H9 (cell line): ENCODE measurements at regions not wholly inside any gene's neighbourhood (a gene's known extent, or its start where the extent isn't known, plus 50 kb on each side); places are given as distances from the start of the nearest gene placed in this dataset.
A peak's percentile ranks its signal among the peaks of the same experiment; 100 is the strongest.

Experiments used
- DNase-seq: peaks from one replicate; pipeline ENCODE4 v3.0.0-alpha.2; 2017
- H2AFZ ChIP-seq: one replicate; pipeline ENCODE4 v1.6.1; 2013; ENCODE audit warnings: mild to moderate bottlenecking, low read length, control low read depth, moderate library complexity
- H2AK5ac ChIP-seq: 2 replicates; pipeline ENCODE4 v1.6.1; 2013; ENCODE audit warnings: low read length, control low read depth, mixed read lengths; ENCODE audit not compliant: insufficient read length
- H2BK120ac ChIP-seq: one replicate; pipeline ENCODE4 v1.6.1; 2013; ENCODE audit warnings: low read depth, mild to moderate bottlenecking, low read length, control low read depth, inconsistent platforms; ENCODE audit not compliant: poor library complexity, severe bottlenecking
- H2BK12ac ChIP-seq: 2 replicates; pipeline ENCODE4 v1.6.1; 2013; ENCODE audit warnings: low read length, control low read depth, mixed read lengths, low read depth; ENCODE audit not compliant: insufficient read length
- H2BK15ac ChIP-seq: 2 replicates; pipeline ENCODE4 v1.6.1; 2013; ENCODE audit warnings: low read depth, low read length, control low read depth
- H2BK20ac ChIP-seq: one replicate; pipeline ENCODE4 v1.6.1; 2013; ENCODE audit warnings: low read depth, mild to moderate bottlenecking, low read length, control low read depth, inconsistent platforms; ENCODE audit not compliant: poor library complexity, severe bottlenecking
- H2BK5ac ChIP-seq: 2 replicates; pipeline ENCODE4 v1.6.1; 2013; ENCODE audit warnings: low read length, control low read depth, mixed read lengths; ENCODE audit not compliant: insufficient read length
- H3K14ac ChIP-seq: 2 replicates; pipeline ENCODE4 v1.6.1; 2013; ENCODE audit warnings: low read length, control low read depth; ENCODE audit not compliant: insufficient read depth
- H3K18ac ChIP-seq: 2 replicates; pipeline ENCODE4 v1.6.1; 2013; ENCODE audit warnings: low read depth, mild to moderate bottlenecking, mixed read lengths, low read length, control low read depth; ENCODE audit not compliant: insufficient read length
- H3K23ac ChIP-seq: 2 replicates; pipeline ENCODE4 v1.6.1; 2013; ENCODE audit warnings: low read length, control low read depth, mixed read lengths, low read depth; ENCODE audit not compliant: insufficient read length
- H3K23me2 ChIP-seq: 2 replicates; pipeline ENCODE4 v1.6.1; 2013; ENCODE audit warnings: low read depth, mild to moderate bottlenecking, mixed read lengths, low read length, control low read depth; ENCODE audit not compliant: insufficient read length, poor library complexity, severe bottlenecking
- H3K27ac ChIP-seq: 2 replicates; pipeline ENCODE4 v1.5.1; 2013; ENCODE audit warnings: low read length, control low read depth, mixed read lengths, low read depth; ENCODE audit not compliant: insufficient read length
- H3K27me3 ChIP-seq: 2 replicates; pipeline ENCODE4 v1.6.1; 2013; ENCODE audit warnings: low read length, control low read depth, inconsistent platforms; ENCODE audit not compliant: insufficient read depth
- H3K4ac ChIP-seq: 2 replicates; pipeline ENCODE4 v1.6.1; 2013; ENCODE audit warnings: low read depth, mild to moderate bottlenecking, control low read depth, inconsistent platforms, low read length, moderate library complexity
- H3K4me1 ChIP-seq: 2 replicates; pipeline ENCODE4 v1.6.1; 2013; ENCODE audit warnings: low read length, control low read depth, inconsistent platforms; ENCODE audit not compliant: insufficient read depth
- H3K4me2 ChIP-seq: 2 replicates; pipeline ENCODE4 v1.6.1; 2013; ENCODE audit warnings: low read length, control low read depth, mixed read lengths; ENCODE audit not compliant: insufficient read length, insufficient read depth
- H3K56ac ChIP-seq: 2 replicates; pipeline ENCODE4 v1.6.1; 2013; ENCODE audit warnings: low read depth, mild to moderate bottlenecking, mixed read lengths, low read length, control low read depth; ENCODE audit not compliant: insufficient read length
- H3K79me1 ChIP-seq: 2 replicates; pipeline ENCODE4 v1.6.1; 2013; ENCODE audit warnings: low read depth, mild to moderate bottlenecking, moderate library complexity, low read length, control low read depth, inconsistent platforms; ENCODE audit not compliant: insufficient read depth, poor library complexity, severe bottlenecking
- H3K79me2 ChIP-seq: 2 replicates; pipeline ENCODE4 v1.6.1; 2013; ENCODE audit warnings: low read length, control low read depth, inconsistent platforms; ENCODE audit not compliant: insufficient read depth
- H3K9ac ChIP-seq: 2 replicates; pipeline ENCODE4 v1.6.1; 2013; ENCODE audit warnings: low read length, control low read depth, mixed read lengths; ENCODE audit not compliant: insufficient read length; ENCODE audit errors: extremely low read depth
- H3K9me3 ChIP-seq: one replicate; pipeline ENCODE4 v1.6.1; 2013; ENCODE audit warnings: low read depth, low read length, inconsistent platforms; ENCODE audit not compliant: control insufficient read depth
- H3T11ph ChIP-seq: one replicate; pipeline ENCODE4 v1.6.1; 2013; ENCODE audit warnings: mild to moderate bottlenecking, low read length, control low read depth, inconsistent platforms
- H4K20me1 ChIP-seq: one replicate; pipeline ENCODE4 v1.6.1; 2013; ENCODE audit not compliant: control insufficient read depth, insufficient read length, insufficient read depth
- H4K5ac ChIP-seq: 2 replicates; pipeline ENCODE4 v1.6.1; 2013; ENCODE audit warnings: low read depth, mild to moderate bottlenecking, mixed read lengths, low read length, control low read depth; ENCODE audit not compliant: insufficient read length
- H4K8ac ChIP-seq: replicated peaks from 2 replicates; pipeline ENCODE4 v1.6.1; 2013; ENCODE audit warnings: low read length, control low read depth, mixed read lengths, low read depth; ENCODE audit not compliant: insufficient read length
- H4K91ac ChIP-seq: 2 replicates; pipeline ENCODE4 v1.6.1; 2013; ENCODE audit warnings: low read depth, mild to moderate bottlenecking, moderate library complexity, mixed read lengths, low read length, control low read depth; ENCODE audit not compliant: insufficient read length
- H3K27ac Mint-ChIP-seq, 3 experiments: 2 replicates in 2 of 3; 3 replicates in 1 of 3; pipeline ENCODE4 v1.8.0; 2020 to 2021; ENCODE audit warnings: mixed read lengths in 3 of 3, mild to moderate bottlenecking in 1 of 3, moderate library complexity in 1 of 3
- H3K27me3 Mint-ChIP-seq: 2 replicates; pipeline ENCODE4 v1.8.0; 2021; ENCODE audit warnings: low read depth, mild to moderate bottlenecking, moderate library complexity, mixed read lengths
- H3K36me3 Mint-ChIP-seq, 3 experiments: 2 replicates in 2 of 3; 3 replicates in 1 of 3; pipeline ENCODE4 v1.8.0; 2020 to 2021; ENCODE audit warnings: low read depth in 3 of 3, mixed read lengths in 3 of 3; ENCODE audit not compliant: insufficient read depth in 1 of 3
- H3K4me1 Mint-ChIP-seq, 2 experiments: 2 replicates each; pipeline ENCODE4 v1.8.0; 2020; ENCODE audit warnings: mixed read lengths in 2 of 2
- H3K4me3 Mint-ChIP-seq, 2 experiments: 2 replicates in 1 of 2; 3 replicates in 1 of 2; pipeline ENCODE4 v1.8.0; 2020 to 2021; ENCODE audit warnings: mild to moderate bottlenecking in 2 of 2, mixed read lengths in 2 of 2, moderate library complexity in 1 of 2
- H3K9me3 Mint-ChIP-seq, 2 experiments: 2 replicates in 1 of 2; 3 replicates in 1 of 2; pipeline ENCODE4 v1.8.0; 2020; ENCODE audit warnings: mild to moderate bottlenecking in 2 of 2, mixed read lengths in 2 of 2, moderate library complexity in 1 of 2
- WGBS: extraction: QIAGEN DNeasy Blood & Tissue Kit; methylation state at CpG from one replicate; pipeline ENCODE4 v1.1.7; 2013; ENCODE audit warnings: missing lambda C conversion rate, low lambda C conversion rate, mixed read lengths; ENCODE audit not compliant: insufficient read length; ENCODE audit errors: extremely low coverage; 5-methylcytosine and 5-hydroxymethylcytosine counted together
- TF ChIP-seq, protein P1 (sequence below): fragments of 200-600 bp; sonication (generic); conservative IDR thresholded peaks from 3 replicates; pipeline ENCODE4 v1.8.0; 2021; ENCODE audit warnings: antibody characterized with exemption, mild to moderate bottlenecking

DNA sequence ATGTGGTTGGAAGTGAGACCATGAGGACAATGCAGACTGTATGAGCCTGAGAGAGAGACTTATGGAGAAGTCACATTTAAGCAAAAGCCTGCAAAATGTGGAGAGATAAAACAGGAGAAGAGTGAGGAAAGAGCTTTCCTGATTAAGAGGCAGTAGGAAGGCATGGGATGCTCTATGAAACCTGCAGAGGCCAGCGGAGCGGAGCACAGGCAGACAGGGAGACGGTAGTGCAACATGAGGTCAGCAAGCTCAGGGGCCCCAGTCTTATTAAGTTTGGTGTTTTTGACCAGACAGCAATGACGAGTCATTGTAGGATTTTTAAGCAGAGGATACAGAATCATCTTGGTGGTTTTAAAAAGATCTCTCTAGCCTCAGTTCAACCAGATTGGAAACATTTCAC is 721.5 kb upstream of the GOLIM4 start:
- Histone ChIP-seq H3K23ac (no peak overlapping the region), H2AK5ac (no peak overlapping the region), H3K9ac (no peak overlapping the region), H3K56ac (no peak overlapping the region), H3K4me2 (no peak overlapping the region), H4K20me1 (no peaks in the 10 kb centered on the region), H3K23me2 (no peaks in the 10 kb centered on the region), H3K4me1 (peaks cover 8% of the 10 kb centered on the region; the same call in 1 of the 2 replicates), H3K14ac (no peak overlapping the region), H2BK20ac (no peak overlapping the region), H4K91ac (no peak overlapping the region), H3T11ph (no peak overlapping the region), H2AFZ (no peak overlapping the region), H4K5ac (no peak overlapping the region), H4K8ac (no peak overlapping the region), H3K9me3 (no peaks in the 10 kb centered on the region), H2BK5ac (no peak overlapping the region), H3K79me2 (no peaks in the 10 kb centered on the region), H3K18ac (no peak overlapping the region), H2BK12ac (no peak overlapping the region), H3K79me1 (no peaks in the 10 kb centered on the region), H3K4ac (no peak overlapping the region), H2BK15ac (no peak overlapping the region), H2BK120ac (no peak overlapping the region), H3K27me3 (no peaks in the 10 kb centered on the region), H3K27ac (no peak overlapping the region)
- Mint-ChIP-seq H3K9me3 (no peaks in the 10 kb centered on the region), H3K27me3 (no peaks in the 10 kb centered on the region), H3K27ac (peak overlapping the region in 1 of 3 experiments; percentile 27; a peak in 1 of 7 replicates), H3K4me3 (no peak overlapping the region), H3K4me1 (peaks cover 41 to 46% of the 10 kb centered on the region in 2 experiments), H3K36me3 (no peaks in the 10 kb centered on the region)
- no peak for DNase-seq
- WGBS: no CpG with 5 or more reads among the region's 4 CpGs
- TF ChIP-seq, protein P1, sequence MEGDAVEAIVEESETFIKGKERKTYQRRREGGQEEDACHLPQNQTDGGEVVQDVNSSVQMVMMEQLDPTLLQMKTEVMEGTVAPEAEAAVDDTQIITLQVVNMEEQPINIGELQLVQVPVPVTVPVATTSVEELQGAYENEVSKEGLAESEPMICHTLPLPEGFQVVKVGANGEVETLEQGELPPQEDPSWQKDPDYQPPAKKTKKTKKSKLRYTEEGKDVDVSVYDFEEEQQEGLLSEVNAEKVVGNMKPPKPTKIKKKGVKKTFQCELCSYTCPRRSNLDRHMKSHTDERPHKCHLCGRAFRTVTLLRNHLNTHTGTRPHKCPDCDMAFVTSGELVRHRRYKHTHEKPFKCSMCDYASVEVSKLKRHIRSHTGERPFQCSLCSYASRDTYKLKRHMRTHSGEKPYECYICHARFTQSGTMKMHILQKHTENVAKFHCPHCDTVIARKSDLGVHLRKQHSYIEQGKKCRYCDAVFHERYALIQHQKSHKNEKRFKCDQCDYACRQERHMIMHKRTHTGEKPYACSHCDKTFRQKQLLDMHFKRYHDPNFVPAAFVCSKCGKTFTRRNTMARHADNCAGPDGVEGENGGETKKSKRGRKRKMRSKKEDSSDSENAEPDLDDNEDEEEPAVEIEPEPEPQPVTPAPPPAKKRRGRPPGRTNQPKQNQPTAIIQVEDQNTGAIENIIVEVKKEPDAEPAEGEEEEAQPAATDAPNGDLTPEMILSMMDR: no peak
